Hepatocyte (in vitro differentiated cells): ENCODE measurements at regions not wholly inside any gene's neighbourhood (a gene's known extent, or its start where the extent isn't known, plus 50 kb on each side); places are given as distances from the start of the nearest gene placed in this dataset.

Source experiments
- CTCF ChIP-seq: fragments of 200-600 bp; sonication (generic); IDR thresholded peaks from 2 replicates; pipeline ENCODE4 v1.5.1; 2016; ENCODE audit warnings: antibody characterized with exemption, mild to moderate bottlenecking; ENCODE audit not compliant: poor library complexity
- EZH2 ChIP-seq: fragments of 200-600 bp; sonication (generic); IDR thresholded peaks from 2 replicates; pipeline ENCODE4 v1.6.1; 2016; ENCODE audit warnings: antibody characterized with exemption, mild to moderate bottlenecking, borderline replicate concordance
- EZH2phosphoT487 ChIP-seq: fragments of 200-600 bp; sonication (generic); IDR thresholded peaks from one replicate; pipeline ENCODE4 v1.6.1; 2018; ENCODE audit warnings: antibody characterized with exemption, mild to moderate bottlenecking, low read depth, moderate library complexity; ENCODE audit not compliant: unreplicated experiment, severe bottlenecking

GRCh38 chr20:58127701-58128111 is 100.7 kb downstream of the ANKRD60 start:
- no peak for TF ChIP-seq CTCF
- TF ChIP-seq EZH2phosphoT487: no peak
- TF ChIP-seq EZH2: no peak
